ENCODE measurements at regions not wholly inside any gene's neighbourhood (a gene's known extent, or its start where the extent isn't known, plus 50 kb on each side); places are given as distances from the start of the nearest gene placed in this dataset.

GRCh38 chr11:112751772-112752171, 209.4 kb upstream of the NCAM1 start:
- TF ChIP-seq CTCF (IDR thresholded peaks at IDR 0.05; ENCODE audit: control extremely low read depth in 1 of 3, insufficient read depth in 1 of 3, low read depth in 1 of 3, low read length in 3 of 3) (no peak), ZNF274 (IDR thresholded peaks at IDR 0.05; ENCODE audit: borderline replicate concordance, extremely low read depth, low read length) (no peak), RFX5 (IDR thresholded peaks at IDR 0.05; ENCODE audit: borderline replicate concordance, low read depth, low read length) (no peak), BACH1 (IDR thresholded peaks at IDR 0.05; ENCODE audit: low read length) (no peak), SP1 (IDR thresholded peaks at IDR 0.05; ENCODE audit: low read depth, low read length) (no peak), POLR2AphosphoS5 (IDR thresholded peaks at IDR 0.05; ENCODE audit: low read depth, low read length) (no peak)

Measured in H1 (cell line).